GM23338 (cell line): ENCODE measurements at regions not wholly inside any gene's neighbourhood (a gene's known extent, or its start where the extent isn't known, plus 50 kb on each side); places are given as distances from the start of the nearest gene placed in this dataset.

Source experiments
- ATAC-seq: fragments of 200-7000 bp; cut with Tn5 transposase; 3 replicates; pipeline ENCODE4 v1.9.1; 2020
- DNase-seq: peaks from one replicate; pipeline ENCODE4 v3.0.0-alpha.2; 2015; ENCODE audit warnings: low spot score
- H2AFZ ChIP-seq: fragments of 200-600 bp; sonication (generic); 2 replicates; pipeline ENCODE4 v1.8.0; 2016; ENCODE audit warnings: antibody characterized with exemption, mild to moderate bottlenecking, moderate library complexity
- H3F3A ChIP-seq: fragments of 200-600 bp; sonication (generic); replicated peaks from 2 replicates; pipeline ENCODE4 v1.8.0; 2017; ENCODE audit warnings: antibody characterized with exemption, mixed run types, low read depth
- H3K27ac ChIP-seq: fragments of 200-600 bp; sonication (generic); 2 replicates; pipeline ENCODE4 v1.6.1; 2016; ENCODE audit warnings: low read depth
- H3K27me3 ChIP-seq: fragments of 200-600 bp; sonication (generic); 2 replicates; pipeline ENCODE4 v1.8.0; 2016; ENCODE audit warnings: mild to moderate bottlenecking, mixed run types, moderate library complexity; ENCODE audit not compliant: insufficient read depth
- H3K36me3 ChIP-seq: fragments of 200-600 bp; sonication (generic); 2 replicates; pipeline ENCODE4 v1.8.0; 2016; ENCODE audit warnings: mild to moderate bottlenecking; ENCODE audit not compliant: insufficient read depth
- H3K4me1 ChIP-seq: fragments of 200-600 bp; sonication (generic); 2 replicates; pipeline ENCODE4 v1.8.0; 2016; ENCODE audit warnings: mild to moderate bottlenecking, moderate library complexity; ENCODE audit not compliant: insufficient read depth
- H3K4me2 ChIP-seq: fragments of 200-600 bp; sonication (generic); 2 replicates; pipeline ENCODE4 v1.7.1; 2017; ENCODE audit warnings: mixed run types
- H3K4me3 ChIP-seq: fragments of 200-600 bp; sonication (generic); 2 replicates; pipeline ENCODE4 v1.6.1; 2016; ENCODE audit warnings: mixed run types
- H3K79me2 ChIP-seq: fragments of 200-600 bp; sonication (generic); replicated peaks from 2 replicates; pipeline ENCODE4 v1.8.0; 2017; ENCODE audit warnings: mild to moderate bottlenecking; ENCODE audit not compliant: insufficient read depth
- H3K9me2 ChIP-seq: fragments of 200-600 bp; sonication (generic); 2 replicates; pipeline ENCODE4 v1.8.0; 2017; ENCODE audit not compliant: insufficient read depth
- H4K20me1 ChIP-seq: fragments of 200-600 bp; sonication (generic); replicated peaks from 2 replicates; pipeline ENCODE4 v1.8.0; 2017; ENCODE audit warnings: mild to moderate bottlenecking; ENCODE audit not compliant: insufficient read depth
- H3K27ac Mint-ChIP-seq: 2 replicates; pipeline ENCODE4 v1.8.0; 2020; ENCODE audit warnings: inconsistent platforms, mild to moderate bottlenecking, moderate library complexity, mixed read lengths
- H3K27me3 Mint-ChIP-seq: 3 replicates; pipeline ENCODE4 v1.8.0; 2022; ENCODE audit warnings: low read depth, mild to moderate bottlenecking, moderate library complexity, mixed read lengths, inconsistent platforms; ENCODE audit not compliant: insufficient read depth, poor library complexity
- H3K36me3 Mint-ChIP-seq: 3 replicates; pipeline ENCODE4 v1.8.0; 2021; ENCODE audit warnings: low read depth, mild to moderate bottlenecking, inconsistent platforms, moderate library complexity, mixed read lengths
- H3K4me1 Mint-ChIP-seq: 3 replicates; pipeline ENCODE4 v1.8.0; 2020; ENCODE audit warnings: mild to moderate bottlenecking, inconsistent platforms, mixed read lengths
- H3K4me3 Mint-ChIP-seq: 3 replicates; pipeline ENCODE4 v1.8.0; 2021; ENCODE audit warnings: moderate library complexity, mild to moderate bottlenecking, inconsistent platforms, mixed read lengths
- H3K9me3 Mint-ChIP-seq: 3 replicates; pipeline ENCODE4 v1.8.0; 2020; ENCODE audit warnings: moderate library complexity, mild to moderate bottlenecking, inconsistent platforms, mixed read lengths
- CREB1 ChIP-seq: fragments of 250-450 bp; sonication (Bioruptor Pico); IDR thresholded peaks from 2 replicates; pipeline ENCODE4 v1.5.0; 2020; ENCODE audit warnings: low read depth, mild to moderate bottlenecking, moderate library complexity
- EZH2 ChIP-seq: fragments of 200-600 bp; sonication (generic); IDR thresholded peaks from one replicate; pipeline ENCODE4 v1.8.0; 2017; ENCODE audit warnings: antibody characterized with exemption, mild to moderate bottlenecking, low read depth; ENCODE audit not compliant: unreplicated experiment
- EZH2phosphoT487 ChIP-seq: fragments of 200-600 bp; sonication (generic); IDR thresholded peaks from one replicate; pipeline ENCODE4 v1.8.1; 2018; ENCODE audit warnings: antibody characterized with exemption; ENCODE audit not compliant: unreplicated experiment
- JUNB ChIP-seq: IDR thresholded peaks from one replicate; pipeline ENCODE4 v1.6.1; 2016; ENCODE audit warnings: antibody characterized with exemption; ENCODE audit not compliant: unreplicated experiment
- NANOG ChIP-seq: IDR thresholded peaks from 2 replicates; pipeline ENCODE4 v1.6.1; 2016; ENCODE audit warnings: antibody characterized with exemption, borderline replicate concordance
- POLR2AphosphoS5 ChIP-seq: IDR thresholded peaks from 2 replicates; pipeline ENCODE4 v1.6.1; 2016; ENCODE audit warnings: antibody characterized with exemption, low read depth
- STAT1 ChIP-seq: IDR thresholded peaks from one replicate; pipeline ENCODE4 v1.6.1; 2016; ENCODE audit warnings: antibody characterized with exemption; ENCODE audit not compliant: unreplicated experiment
- ZNF114 ChIP-seq: fragments of 250-450 bp; sonication (Bioruptor Pico); IDR thresholded peaks from 2 replicates; pipeline ENCODE4 v1.5.0; 2020; ENCODE audit warnings: mild to moderate bottlenecking, moderate library complexity
- ZNF331 ChIP-seq: fragments of 250-450 bp; sonication (Bioruptor Pico); IDR thresholded peaks from 2 replicates; pipeline ENCODE4 v1.5.0; 2020; ENCODE audit warnings: low read depth, mild to moderate bottlenecking, moderate library complexity
- TF ChIP-seq, protein P1 (sequence below): IDR thresholded peaks from 2 replicates; pipeline ENCODE4 v1.6.1; 2016; ENCODE audit warnings: antibody characterized with exemption
- TF ChIP-seq, protein P2 (sequence below), 2 experiments: fragments of 200-600 bp in 1 of 2; sonication (generic) in 1 of 2; conservative IDR thresholded peaks; 2 replicates each; pipeline versions ENCODE4 v1.5.1 to v1.6.1; 2016 to 2017; ENCODE audit warnings: antibody characterized with exemption in 2 of 2, low read depth in 2 of 2, mild to moderate bottlenecking in 2 of 2, moderate library complexity in 1 of 2
- TF ChIP-seq, protein P3 (sequence below): IDR thresholded peaks from one replicate; pipeline ENCODE4 v1.6.1; 2018; ENCODE audit warnings: antibody characterized with exemption; ENCODE audit not compliant: unreplicated experiment

DNA sequence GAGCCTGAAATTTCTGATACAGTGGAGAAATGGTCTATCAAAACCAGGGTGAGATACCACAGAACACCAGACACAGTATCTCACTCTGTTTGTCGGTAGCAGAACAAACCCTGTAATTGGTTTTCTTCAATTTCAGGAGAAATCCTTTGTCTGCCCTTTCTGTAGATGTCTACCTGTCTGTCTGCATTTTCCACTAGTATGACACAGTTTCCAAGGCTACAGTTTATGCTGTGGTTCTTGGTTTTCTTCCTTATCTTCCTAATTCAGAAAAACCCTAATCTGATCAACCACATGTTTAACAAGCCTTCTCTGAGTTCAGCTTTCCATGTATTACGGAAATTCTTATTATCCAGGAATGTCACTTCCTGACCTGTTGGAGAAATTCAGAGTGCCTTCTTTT lies 70.8 kb downstream of the SCN11A start (continued):
- TF ChIP-seq, protein P1, sequence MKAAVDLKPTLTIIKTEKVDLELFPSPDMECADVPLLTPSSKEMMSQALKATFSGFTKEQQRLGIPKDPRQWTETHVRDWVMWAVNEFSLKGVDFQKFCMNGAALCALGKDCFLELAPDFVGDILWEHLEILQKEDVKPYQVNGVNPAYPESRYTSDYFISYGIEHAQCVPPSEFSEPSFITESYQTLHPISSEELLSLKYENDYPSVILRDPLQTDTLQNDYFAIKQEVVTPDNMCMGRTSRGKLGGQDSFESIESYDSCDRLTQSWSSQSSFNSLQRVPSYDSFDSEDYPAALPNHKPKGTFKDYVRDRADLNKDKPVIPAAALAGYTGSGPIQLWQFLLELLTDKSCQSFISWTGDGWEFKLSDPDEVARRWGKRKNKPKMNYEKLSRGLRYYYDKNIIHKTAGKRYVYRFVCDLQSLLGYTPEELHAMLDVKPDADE: no peak
- TF ChIP-seq, protein P2, sequence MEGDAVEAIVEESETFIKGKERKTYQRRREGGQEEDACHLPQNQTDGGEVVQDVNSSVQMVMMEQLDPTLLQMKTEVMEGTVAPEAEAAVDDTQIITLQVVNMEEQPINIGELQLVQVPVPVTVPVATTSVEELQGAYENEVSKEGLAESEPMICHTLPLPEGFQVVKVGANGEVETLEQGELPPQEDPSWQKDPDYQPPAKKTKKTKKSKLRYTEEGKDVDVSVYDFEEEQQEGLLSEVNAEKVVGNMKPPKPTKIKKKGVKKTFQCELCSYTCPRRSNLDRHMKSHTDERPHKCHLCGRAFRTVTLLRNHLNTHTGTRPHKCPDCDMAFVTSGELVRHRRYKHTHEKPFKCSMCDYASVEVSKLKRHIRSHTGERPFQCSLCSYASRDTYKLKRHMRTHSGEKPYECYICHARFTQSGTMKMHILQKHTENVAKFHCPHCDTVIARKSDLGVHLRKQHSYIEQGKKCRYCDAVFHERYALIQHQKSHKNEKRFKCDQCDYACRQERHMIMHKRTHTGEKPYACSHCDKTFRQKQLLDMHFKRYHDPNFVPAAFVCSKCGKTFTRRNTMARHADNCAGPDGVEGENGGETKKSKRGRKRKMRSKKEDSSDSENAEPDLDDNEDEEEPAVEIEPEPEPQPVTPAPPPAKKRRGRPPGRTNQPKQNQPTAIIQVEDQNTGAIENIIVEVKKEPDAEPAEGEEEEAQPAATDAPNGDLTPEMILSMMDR (conservative IDR thresholded peaks at IDR 0.05; ENCODE audit: low read depth in 2 of 2): no peak
- no peak for TF ChIP-seq STAT1
- TF ChIP-seq JUNB: no peak
- no peak for TF ChIP-seq CREB1 (CRISPR knock-in tag)
- TF ChIP-seq POLR2AphosphoS5: no peak
- no peak for TF ChIP-seq EZH2
- TF ChIP-seq NANOG: no peak
- no peak for TF ChIP-seq EZH2phosphoT487

DNA sequence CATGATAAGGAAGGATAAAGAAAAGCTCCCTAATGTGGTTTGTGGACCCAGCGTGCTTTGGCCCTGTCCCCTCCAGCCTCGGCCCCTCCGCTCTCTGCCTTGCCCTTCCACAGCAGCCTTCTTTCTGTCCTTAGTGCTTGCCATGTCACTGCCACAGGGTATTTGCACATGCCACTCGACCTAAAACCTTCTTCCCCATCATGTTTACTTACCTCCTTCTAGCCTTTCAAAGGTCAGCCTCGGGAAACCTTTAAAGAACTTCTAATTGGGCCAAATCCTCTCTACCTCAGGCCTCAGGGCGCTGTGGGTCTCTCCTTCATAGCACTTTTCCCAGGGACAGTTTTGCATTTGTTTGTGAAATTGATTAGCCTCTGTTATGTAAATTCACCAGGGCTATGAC lies 73.0 kb downstream of the SCN11A start:
- H3K79me2 ChIP-seq: no peaks in the 10 kb centered on the region
- H3K9me3 Mint-ChIP-seq: peaks cover 3% of the 10 kb centered on the region; the same call in 2 of the 3 replicates
- H3K4me2 ChIP-seq: no peak overlapping the region
- no peaks in the 10 kb centered on the region for H4K20me1 ChIP-seq
- no peak overlapping the region for H3K27ac ChIP-seq
- H3K4me1 ChIP-seq: peaks cover 6% of the 10 kb centered on the region; the same call in 1 of the 2 replicates
- DNase-seq (peak; percentile 27), ATAC-seq (no peak; the same call in 1 of the 3 replicates)
- peaks cover 3% of the 10 kb centered on the region; the same call in 1 of the 2 replicates for H3K9me2 ChIP-seq
- no peak overlapping the region for H3K4me3 ChIP-seq
- no peak overlapping the region; the same call in 1 of the 2 replicates for H3K27ac Mint-ChIP-seq
- no peak overlapping the region for H3K4me3 Mint-ChIP-seq
- H2AFZ ChIP-seq: no peak overlapping the region
- no peaks in the 10 kb centered on the region for H3F3A ChIP-seq
- no peaks in the 10 kb centered on the region for H3K27me3 Mint-ChIP-seq
- peaks cover 4% of the 10 kb centered on the region; the same call in 1 of the 3 replicates for H3K36me3 Mint-ChIP-seq
- H3K4me1 Mint-ChIP-seq: peaks cover 9% of the 10 kb centered on the region; the same call in 2 of the 3 replicates
- no peaks in the 10 kb centered on the region for H3K36me3 ChIP-seq
- H3K27me3 ChIP-seq: no peaks in the 10 kb centered on the region
- TF ChIP-seq, protein P1: no peak
- no peak for TF ChIP-seq ZNF114
- TF ChIP-seq CREB1 (CRISPR knock-in tag): no peak
- TF ChIP-seq ZNF331: no peak
- TF ChIP-seq EZH2: no peak
- TF ChIP-seq, protein P2 (conservative IDR thresholded peaks at IDR 0.05; ENCODE audit: low read depth in 2 of 2): no peak
- TF ChIP-seq, protein P3, sequence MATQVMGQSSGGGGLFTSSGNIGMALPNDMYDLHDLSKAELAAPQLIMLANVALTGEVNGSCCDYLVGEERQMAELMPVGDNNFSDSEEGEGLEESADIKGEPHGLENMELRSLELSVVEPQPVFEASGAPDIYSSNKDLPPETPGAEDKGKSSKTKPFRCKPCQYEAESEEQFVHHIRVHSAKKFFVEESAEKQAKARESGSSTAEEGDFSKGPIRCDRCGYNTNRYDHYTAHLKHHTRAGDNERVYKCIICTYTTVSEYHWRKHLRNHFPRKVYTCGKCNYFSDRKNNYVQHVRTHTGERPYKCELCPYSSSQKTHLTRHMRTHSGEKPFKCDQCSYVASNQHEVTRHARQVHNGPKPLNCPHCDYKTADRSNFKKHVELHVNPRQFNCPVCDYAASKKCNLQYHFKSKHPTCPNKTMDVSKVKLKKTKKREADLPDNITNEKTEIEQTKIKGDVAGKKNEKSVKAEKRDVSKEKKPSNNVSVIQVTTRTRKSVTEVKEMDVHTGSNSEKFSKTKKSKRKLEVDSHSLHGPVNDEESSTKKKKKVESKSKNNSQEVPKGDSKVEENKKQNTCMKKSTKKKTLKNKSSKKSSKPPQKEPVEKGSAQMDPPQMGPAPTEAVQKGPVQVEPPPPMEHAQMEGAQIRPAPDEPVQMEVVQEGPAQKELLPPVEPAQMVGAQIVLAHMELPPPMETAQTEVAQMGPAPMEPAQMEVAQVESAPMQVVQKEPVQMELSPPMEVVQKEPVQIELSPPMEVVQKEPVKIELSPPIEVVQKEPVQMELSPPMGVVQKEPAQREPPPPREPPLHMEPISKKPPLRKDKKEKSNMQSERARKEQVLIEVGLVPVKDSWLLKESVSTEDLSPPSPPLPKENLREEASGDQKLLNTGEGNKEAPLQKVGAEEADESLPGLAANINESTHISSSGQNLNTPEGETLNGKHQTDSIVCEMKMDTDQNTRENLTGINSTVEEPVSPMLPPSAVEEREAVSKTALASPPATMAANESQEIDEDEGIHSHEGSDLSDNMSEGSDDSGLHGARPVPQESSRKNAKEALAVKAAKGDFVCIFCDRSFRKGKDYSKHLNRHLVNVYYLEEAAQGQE: no peak
- TF ChIP-seq EZH2phosphoT487: no peak
- no peak for TF ChIP-seq JUNB
- TF ChIP-seq STAT1: no peak
- TF ChIP-seq NANOG: no peak
- TF ChIP-seq POLR2AphosphoS5: no peak
